ENCODE measurements at regions not wholly inside any gene's neighbourhood (a gene's known extent, or its start where the extent isn't known, plus 50 kb on each side); places are given as distances from the start of the nearest gene placed in this dataset.

GRCh38 chr4:54359919-54360650 is 131.0 kb downstream of the PDGFRA start:
- Histone ChIP-seq H2AFZ (ENCODE audit: low read depth, low read length) (no peak overlapping the region), H3K27me3 (ENCODE audit: control insufficient read depth in 2 of 2, insufficient read depth in 2 of 2, low read length in 2 of 2) (peaks cover 3 to 23% of the 10 kb centered on the region in 2 experiments; a peak in 3 of 5 replicates), H3K79me2 (ENCODE audit: control insufficient read depth, insufficient read depth, low read length) (no peaks in the 10 kb centered on the region), H3K4me3 (no peak overlapping the region), H3K9me1 (ENCODE audit: control insufficient read depth, insufficient read depth, low read length) (no peaks in the 10 kb centered on the region), H3K4me1 (replicated peaks in 1 of 2; ENCODE audit: control insufficient read depth in 2 of 2, insufficient read depth in 2 of 2, low read length in 2 of 2) (no peaks in the 10 kb centered on the region), H3K36me3 (ENCODE audit: control insufficient read depth, insufficient read depth, low read length) (no peaks in the 10 kb centered on the region), H3K9ac (ENCODE audit: insufficient read depth in 1 of 2, low read depth in 2 of 2, low read length in 2 of 2) (no peak overlapping the region), H4K20me1 (replicated peaks; ENCODE audit: control insufficient read depth, insufficient read depth, low read length) (no peaks in the 10 kb centered on the region), H3K9me3 (replicated peaks; ENCODE audit: control insufficient read depth, insufficient read depth, low read depth, low read length) (no peaks in the 10 kb centered on the region), H3K27ac (ENCODE audit: extremely low read depth, low read depth, low read length) (no peak overlapping the region), H3K4me2 (ENCODE audit: insufficient read depth, low read length) (no peak overlapping the region)
- no TSS peak for BruUV-seq (replicated peaks)
- WGBS (ENCODE audit: insufficient coverage, low coverage, missing lambda C conversion rate), result 0% methylated on average over 5 of the region's 5 CpGs
- in situ Hi-C loops (cut with MboI) (no loop called here), intact Hi-C loops (cut with micrococcal nuclease) (no loop called here)
- no peak for TF ChIP-seq ZEB2 (IDR thresholded peaks at IDR 0.05)
- no peak for FAIRE-seq
- CTCF ChIA-PET (ENCODE audit: low intra/inter-chr PET ratio), result no interaction called here
- no peak for ATAC-seq
- DNase-seq (ENCODE audit: extremely low read depth in 1 of 4, low spot score in 3 of 4), result no peak
- POLR2A ChIA-PET, result interaction anchor here (0.6 kb wide), 1 partner anchor 317 kb away, joined by 3 read pairs; no protein-coding TSS in a partner anchor

- H3K36me3 ChIP-seq (ENCODE audit: control insufficient read depth, insufficient read depth, low read length), result no peaks in the 10 kb centered on the region
- WGBS (ENCODE audit: insufficient coverage, low coverage, missing lambda C conversion rate), result 2% methylated on average over 8 of the region's 8 CpGs
Observed at GRCh38 chr4:54363037-54363436, 133.9 kb downstream of the PDGFRA start.

More at GRCh38 chr4:54363037-54363436, 133.9 kb downstream of the PDGFRA start:
- Histone ChIP-seq H3K4me1 (replicated peaks in 1 of 2; ENCODE audit: control insufficient read depth in 2 of 2, insufficient read depth in 2 of 2, low read length in 2 of 2) (no peaks in the 10 kb centered on the region), H3K4me2 (ENCODE audit: insufficient read depth, low read length) (no peak overlapping the region), H3K4me3 (no peak overlapping the region), H2AFZ (ENCODE audit: low read depth, low read length) (no peak overlapping the region), H3K27ac (ENCODE audit: extremely low read depth, low read depth, low read length) (no peak overlapping the region), H3K9me3 (replicated peaks; ENCODE audit: control insufficient read depth, insufficient read depth, low read depth, low read length) (no peaks in the 10 kb centered on the region), H3K79me2 (ENCODE audit: control insufficient read depth, insufficient read depth, low read length) (no peaks in the 10 kb centered on the region), H3K9ac (ENCODE audit: insufficient read depth in 1 of 2, low read depth in 2 of 2, low read length in 2 of 2) (no peak overlapping the region), H4K20me1 (replicated peaks; ENCODE audit: control insufficient read depth, insufficient read depth, low read length) (no peaks in the 10 kb centered on the region), H3K27me3 (ENCODE audit: control insufficient read depth in 2 of 2, insufficient read depth in 2 of 2, low read length in 2 of 2) (peaks cover 2 to 30% of the 10 kb centered on the region in 2 experiments; a peak in 2 of 5 replicates), H3K9me1 (ENCODE audit: control insufficient read depth, insufficient read depth, low read length) (no peaks in the 10 kb centered on the region)
- in situ Hi-C loops (cut with MboI), result no loop called here
- BruUV-seq (replicated peaks), result no TSS peak
- TF ChIP-seq HDAC8 (tag; IDR thresholded peaks at IDR 0.05) (no peak), ID3 (CRISPR knock-in tag; IDR thresholded peaks at IDR 0.05) (no peak), ID3 (tag; IDR thresholded peaks at IDR 0.05) (no peak)
- FAIRE-seq (no peak), DNase-seq (ENCODE audit: extremely low read depth in 1 of 4, low spot score in 3 of 4) (no peak), ATAC-seq (no peak)
- CTCF ChIA-PET (ENCODE audit: low intra/inter-chr PET ratio), result no interaction called here
- intact Hi-C loops (cut with micrococcal nuclease), result no loop called here
- POLR2A ChIA-PET, result no interaction called here
